Right atrium auricular region (tissue), 2 donors: ENCODE measurements at regions not wholly inside any gene's neighbourhood (a gene's known extent, or its start where the extent isn't known, plus 50 kb on each side); places are given as distances from the start of the nearest gene placed in this dataset.

Experiments used
- DNase-seq: peaks from one replicate; pipeline ENCODE4 v3.0.0-alpha.2; 2019; ENCODE audit warnings: low spot score
- H3K27ac ChIP-seq, 2 donors: fragments of 200-600 bp; sonication (generic); 1 replicate in 1 of 2; 2 replicates in 1 of 2; pipeline ENCODE4 v1.5.1; 2016 to 2019
- H3K27me3 ChIP-seq, 2 donors: fragments of 200-600 bp; sonication (generic); one replicate each; pipeline versions ENCODE4 v1.5.1 to v1.6.0; 2017 to 2019
- H3K36me3 ChIP-seq: fragments of 200-600 bp; sonication (generic); one replicate; pipeline ENCODE4 v1.5.1; 2016
- H3K4me1 ChIP-seq, 2 donors: fragments of 200-600 bp; sonication (generic); one replicate each; pipeline versions ENCODE4 v1.5.1 to v1.6.0; 2017 to 2019
- H3K4me3 ChIP-seq, 2 donors: fragments of 200-600 bp; sonication (generic); 1 replicate in 1 of 2; 2 replicates in 1 of 2; pipeline ENCODE4 v1.5.1; 2017 to 2019; ENCODE audit warnings: mild to moderate bottlenecking in 1 of 2, moderate library complexity in 1 of 2
- H3K9me3 ChIP-seq, 2 donors: fragments of 200-600 bp; sonication (generic); one replicate each; pipeline ENCODE4 v1.5.1; 2019
- CTCF ChIP-seq, 2 donors: fragments of 200-600 bp; sonication (generic); IDR thresholded peaks; one replicate each; pipeline ENCODE4 v1.5.1; 2019; ENCODE audit warnings: antibody characterized with exemption in 2 of 2

- DNase-seq: no peak
- H3K36me3 ChIP-seq: no peaks in the 10 kb centered on the region
- no peak overlapping the region for H3K27ac ChIP-seq
- no peak for TF ChIP-seq CTCF (IDR thresholded peaks at IDR 0.05)
- no peak overlapping the region for H3K4me3 ChIP-seq
- no peaks in the 10 kb centered on the region for H3K27me3 ChIP-seq
- H3K9me3 ChIP-seq: no peaks in the 10 kb centered on the region
- peaks cover 0 to 30% of the 10 kb centered on the region in 2 donors for H3K4me1 ChIP-seq
Measured at GRCh38 chr15:81751256-81751655, 294.6 kb downstream of the MEX3B start.

DNA sequence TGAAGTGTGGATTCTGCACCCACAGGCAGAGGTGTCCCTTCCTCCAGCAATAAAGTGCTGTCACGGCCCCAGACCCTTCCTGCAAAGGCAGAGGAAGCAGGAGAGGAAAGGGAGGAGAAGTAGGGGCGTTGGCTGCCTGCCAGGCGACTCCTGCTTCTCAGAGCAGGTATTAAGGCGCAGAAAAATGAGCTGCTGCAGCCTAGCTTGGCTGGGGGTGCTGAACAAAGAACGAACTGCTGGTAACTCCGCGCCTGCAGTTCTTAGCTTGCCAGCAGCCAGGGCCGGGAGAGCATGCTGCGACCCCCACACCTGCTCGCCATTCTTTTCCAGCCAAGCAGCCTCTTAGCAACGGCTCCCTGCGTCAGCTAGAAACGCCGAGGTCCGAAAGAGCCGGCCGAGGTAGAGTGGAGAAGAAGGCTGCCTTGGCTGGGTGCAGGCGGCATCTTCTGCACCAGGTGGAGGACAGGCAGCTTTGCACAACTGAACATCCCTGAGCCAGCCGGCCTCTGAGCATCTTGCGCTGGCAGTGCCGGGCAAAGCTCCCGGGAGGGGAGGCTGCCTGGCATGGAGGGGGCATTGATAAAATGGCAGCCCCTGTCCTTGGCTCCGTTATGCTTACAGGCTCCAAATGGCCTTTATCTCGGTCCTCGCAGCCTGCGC, 296.0 kb downstream of the MEX3B start:
- DNase-seq: no peak
- Histone ChIP-seq H3K9me3 (no peaks in the 10 kb centered on the region), H3K27me3 (no peaks in the 10 kb centered on the region), H3K4me3 (no peak overlapping the region), H3K4me1 (peaks cover 0 to 30% of the 10 kb centered on the region in 2 donors), H3K27ac (no peak overlapping the region), H3K36me3 (no peaks in the 10 kb centered on the region)
- no peak for TF ChIP-seq CTCF (IDR thresholded peaks at IDR 0.05)

DNA sequence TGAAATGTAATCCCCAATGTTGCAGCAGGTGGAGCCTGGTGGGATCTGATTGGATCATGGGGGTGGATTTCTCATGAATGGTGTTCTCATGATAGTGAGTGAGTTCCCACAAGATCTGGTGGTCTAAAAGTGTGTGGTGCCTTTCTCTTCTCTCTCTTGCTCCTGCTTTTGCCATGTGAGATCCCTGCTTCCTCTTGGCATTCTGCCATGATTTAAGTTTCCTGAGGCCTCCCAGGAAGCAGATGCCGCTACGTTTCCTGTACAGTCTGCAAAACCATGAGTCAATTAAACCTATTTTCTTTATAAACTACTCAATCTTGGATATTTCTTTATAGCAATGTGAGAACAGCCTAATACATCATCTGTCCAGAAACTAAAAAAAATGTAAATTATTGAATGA, 298.3 kb downstream of the MEX3B start:
- Histone ChIP-seq H3K27ac (no peak overlapping the region), H3K4me1 (peaks cover 0 to 15% of the 10 kb centered on the region in 2 donors), H3K9me3 (no peaks in the 10 kb centered on the region), H3K4me3 (no peak overlapping the region), H3K36me3 (no peaks in the 10 kb centered on the region), H3K27me3 (no peaks in the 10 kb centered on the region)
- DNase-seq: no peak
- TF ChIP-seq CTCF (IDR thresholded peaks at IDR 0.05): no peak

GRCh38 chr15:81747026-81747425, 298.8 kb downstream of the MEX3B start:
- Histone ChIP-seq H3K4me3 (no peak overlapping the region), H3K9me3 (no peaks in the 10 kb centered on the region), H3K4me1 (peaks cover 0 to 10% of the 10 kb centered on the region in 2 donors), H3K27me3 (no peaks in the 10 kb centered on the region), H3K27ac (no peak overlapping the region), H3K36me3 (no peaks in the 10 kb centered on the region)
- no peak for TF ChIP-seq CTCF (IDR thresholded peaks at IDR 0.05)
- DNase-seq: no peak

DNA sequence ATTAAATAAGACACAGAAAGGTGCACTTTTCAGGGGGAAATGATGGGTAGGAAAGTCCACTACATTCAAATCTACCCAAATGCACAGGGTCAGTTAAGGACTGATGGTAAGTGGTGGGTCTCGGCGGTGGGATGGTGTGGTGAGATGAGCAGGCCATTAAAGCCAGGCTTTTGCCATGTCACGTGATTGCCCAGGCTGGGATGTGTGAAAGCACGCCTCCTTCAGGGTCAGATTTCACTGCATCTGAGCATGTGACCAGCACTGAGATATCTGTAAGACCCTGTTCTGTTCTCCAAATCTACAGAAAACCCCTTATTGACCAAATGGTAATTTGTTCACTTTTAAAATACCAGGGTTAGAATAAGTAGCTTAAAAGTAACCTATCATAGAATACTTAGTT, 301.5 kb downstream of the MEX3B start:
- no peak for TF ChIP-seq CTCF (IDR thresholded peaks at IDR 0.05)
- no peaks in the 10 kb centered on the region for H3K9me3 ChIP-seq
- H3K27me3 ChIP-seq: no peaks in the 10 kb centered on the region
- H3K36me3 ChIP-seq: no peaks in the 10 kb centered on the region
- H3K4me3 ChIP-seq: no peak overlapping the region
- H3K4me1 ChIP-seq: no peaks in the 10 kb centered on the region
- H3K27ac ChIP-seq: no peak overlapping the region
- DNase-seq: no peak

DNA sequence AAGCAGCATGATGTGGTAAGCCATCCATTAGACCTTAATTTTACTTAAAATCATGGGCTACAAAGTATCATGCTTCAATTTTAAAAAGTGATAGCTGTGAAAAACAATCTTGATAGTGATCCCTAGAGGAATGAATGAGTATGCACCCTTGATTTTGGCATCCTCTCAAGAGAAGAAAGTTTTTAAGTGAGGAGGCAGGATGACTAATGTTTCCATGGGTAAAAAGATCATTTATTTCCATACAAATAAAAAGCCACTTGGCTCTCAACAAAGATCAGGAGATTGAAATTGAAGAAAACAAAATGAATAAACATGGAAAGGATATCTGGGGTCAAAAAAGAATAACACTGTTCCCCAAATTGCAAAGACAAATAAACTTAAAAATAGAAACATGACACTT, 305.4 kb downstream of the MEX3B start:
- no peaks in the 10 kb centered on the region for H3K27me3 ChIP-seq
- no peak overlapping the region for H3K27ac ChIP-seq
- no peaks in the 10 kb centered on the region for H3K4me1 ChIP-seq
- H3K9me3 ChIP-seq: no peaks in the 10 kb centered on the region
- H3K36me3 ChIP-seq: no peaks in the 10 kb centered on the region
- DNase-seq: no peak
- no peak for TF ChIP-seq CTCF (IDR thresholded peaks at IDR 0.05)
- no peak overlapping the region for H3K4me3 ChIP-seq
